Activated naive CD4-positive, alpha-beta T cell treated with anti-CD3 and anti-CD28 coated beads, Interleukin-2, amount 50 U/mL, for 16 hours (primary cell): ENCODE measurements at regions not wholly inside any gene's neighbourhood (a gene's known extent, or its start where the extent isn't known, plus 50 kb on each side); places are given as distances from the start of the nearest gene placed in this dataset.
A peak's percentile ranks its signal among the peaks of the same experiment; 100 is the strongest.

ENCODE experiments used
- DNase-seq: peaks from one replicate; pipeline ENCODE4 v3.0.0-alpha.2; 2020

DNA sequence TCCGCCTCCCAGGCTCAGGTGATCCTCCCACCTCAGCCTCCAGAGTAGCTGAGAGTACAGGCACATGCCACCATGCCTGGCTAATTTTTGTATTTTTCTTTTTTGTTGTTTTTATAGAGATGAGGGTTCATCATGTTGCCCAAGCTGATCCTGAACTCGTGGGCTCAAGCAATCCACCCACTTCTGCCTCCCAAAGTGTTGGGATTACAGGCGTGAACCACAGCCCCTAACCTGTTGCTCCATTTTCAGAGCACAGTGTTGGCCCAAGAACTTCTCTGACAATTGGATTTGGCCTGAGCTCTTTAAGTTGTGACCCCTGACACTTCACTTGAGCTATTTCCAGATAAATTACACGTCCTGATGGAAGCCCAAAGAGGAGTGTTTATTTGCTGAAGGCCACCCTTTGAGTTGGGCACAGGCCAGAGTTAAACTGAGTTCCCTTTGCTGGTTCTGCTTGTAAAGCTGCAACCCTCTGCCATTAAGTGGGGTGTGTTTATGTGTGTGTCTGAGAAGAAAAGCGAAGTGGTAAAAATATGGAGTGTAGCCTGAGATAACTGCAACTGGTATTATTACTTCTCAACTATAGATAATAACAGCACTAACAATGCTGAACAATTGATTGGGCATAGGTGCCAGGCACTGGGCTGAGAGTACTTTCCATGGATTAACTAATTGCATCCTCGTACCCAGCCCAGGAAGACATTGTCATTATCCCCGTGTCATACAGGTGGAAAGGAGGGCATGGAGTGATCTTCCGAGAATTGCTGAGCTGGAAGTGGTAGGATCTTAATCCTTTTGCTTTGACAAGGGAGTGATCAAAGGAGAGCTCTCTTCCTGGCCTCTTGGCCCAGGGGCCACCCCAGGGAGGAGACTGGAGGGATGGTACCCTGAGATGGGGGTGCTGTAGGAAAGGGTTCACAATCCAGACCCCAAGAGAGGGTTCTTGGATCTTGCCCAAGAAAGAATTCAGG is 91.5 kb upstream of the PROK2 start:
- DNase-seq, result no peak

- peak; percentile 81 for DNase-seq
Measured at GRCh38 chr3:71875461-71875947, 90.6 kb upstream of the PROK2 start.

- peak; percentile 12 for DNase-seq
Measured at GRCh38 chr3:71874618-71875017, 89.7 kb upstream of the PROK2 start.

- no peak for DNase-seq
Measured at GRCh38 chr3:71873093-71873611, 88.2 kb upstream of the PROK2 start.

DNA sequence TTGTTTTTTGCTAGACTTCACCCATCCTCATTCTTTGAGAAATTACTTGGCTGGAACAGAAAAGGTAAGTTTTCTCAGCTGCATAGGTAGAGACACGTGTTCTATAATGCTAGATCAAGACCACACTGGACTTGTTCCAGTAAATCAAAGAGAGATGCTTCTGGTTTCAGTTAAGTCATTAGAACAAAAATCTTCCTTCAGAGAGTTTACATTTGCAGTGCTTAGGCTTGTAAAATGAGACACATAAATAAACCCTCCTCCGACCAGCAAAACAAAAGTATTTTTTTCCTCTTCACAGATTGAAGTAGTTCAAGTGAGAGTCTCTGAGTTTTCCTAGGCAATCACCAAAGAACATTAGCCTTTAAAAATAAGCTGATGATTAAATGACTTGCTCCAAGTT is 87.3 kb upstream of the PROK2 start:
- DNase-seq, result no peak

GRCh38 chr3:71870966-71871512 is 86.1 kb upstream of the PROK2 start:
- no peak for DNase-seq

DNA sequence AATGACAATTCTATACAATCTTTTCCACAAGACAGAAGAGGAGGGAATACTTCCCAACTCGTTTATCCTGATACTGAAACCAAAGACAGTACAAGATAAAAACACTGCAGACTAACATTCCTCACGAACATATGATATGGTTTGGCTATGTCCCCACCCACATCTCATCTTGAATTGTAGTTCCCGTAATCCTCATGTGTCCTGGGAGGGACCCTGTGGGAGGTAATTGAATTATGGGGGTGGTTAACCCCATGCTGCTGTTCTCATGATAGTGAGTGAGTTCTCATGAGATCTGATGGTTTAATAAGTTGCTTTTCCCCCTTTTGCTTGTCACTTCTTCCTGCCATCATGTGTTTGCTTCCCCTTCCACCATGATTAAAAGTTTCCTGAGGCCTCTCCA is 83.9 kb upstream of the PROK2 start:
- DNase-seq, result no peak

DNA sequence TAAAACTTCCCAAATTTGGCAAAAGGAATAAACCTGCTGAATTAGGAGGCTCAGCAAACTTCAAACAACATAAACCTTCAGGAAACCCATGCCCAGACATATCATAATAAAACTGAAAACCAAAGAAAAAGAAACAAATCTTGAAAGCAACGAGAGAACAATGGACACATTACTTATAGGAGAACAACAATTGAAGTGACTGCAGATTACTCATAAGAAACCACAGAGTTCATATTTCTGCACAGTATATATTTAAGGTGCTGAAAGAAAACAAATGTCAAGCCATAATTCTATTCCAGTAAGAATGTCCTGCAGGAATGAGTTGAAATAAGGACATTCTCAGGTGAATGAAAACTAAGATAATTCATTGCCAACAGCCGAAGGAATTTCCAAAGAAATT is 80.8 kb upstream of the PROK2 start:
- no peak for DNase-seq

GRCh38 chr3:71863563-71864190 is 78.7 kb upstream of the PROK2 start:
- no peak for DNase-seq

GRCh38 chr3:71862371-71863140 is 77.6 kb upstream of the PROK2 start:
- DNase-seq, result no peak

DNA sequence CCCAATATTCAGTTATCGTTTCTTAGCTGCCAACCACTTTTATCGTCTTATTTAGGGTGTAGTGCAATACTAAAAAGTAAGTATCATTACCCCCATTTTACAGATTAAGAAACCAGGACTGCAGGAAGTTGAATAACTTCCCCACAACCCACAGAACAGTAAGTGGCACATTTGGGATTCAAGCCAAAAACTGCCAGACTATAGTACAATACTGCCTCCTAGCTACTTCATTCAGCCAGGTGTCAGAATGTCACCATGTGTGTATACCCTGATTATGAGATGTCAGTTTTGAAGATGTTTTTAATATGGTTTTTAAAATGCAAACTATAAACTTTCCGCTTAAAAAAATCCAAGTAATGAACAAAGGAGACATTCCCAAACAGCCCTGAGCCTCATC is 74.2 kb upstream of the PROK2 start:
- no peak for DNase-seq

DNA sequence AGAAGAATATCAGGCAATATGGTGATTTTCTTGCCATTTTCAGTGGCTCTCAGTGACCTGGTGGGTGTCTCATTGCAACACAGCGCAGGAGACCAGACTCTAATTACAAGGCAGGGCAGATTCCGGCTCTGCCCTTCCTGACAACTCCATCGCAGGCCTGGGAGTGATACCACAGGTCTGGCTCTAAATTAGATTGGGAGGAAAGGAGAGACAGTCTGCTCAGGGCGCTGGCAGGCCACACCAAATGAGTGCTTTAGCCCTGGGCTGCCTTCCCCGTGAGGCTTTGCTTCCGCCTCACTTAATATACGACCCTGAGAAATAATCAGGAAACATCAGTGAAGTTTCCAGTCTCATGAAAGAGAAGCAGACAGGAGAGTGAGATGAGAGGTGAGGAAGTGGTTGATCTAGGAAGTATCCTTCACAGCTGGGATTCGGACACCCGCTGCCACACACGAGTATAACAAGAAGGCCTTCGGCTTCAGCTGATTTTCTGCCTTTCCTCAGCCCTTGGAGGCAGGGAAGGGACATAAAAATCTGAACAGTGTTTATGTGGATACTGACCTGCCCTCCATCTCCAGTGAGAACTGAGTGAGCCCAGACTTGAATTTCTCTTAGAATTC is 73.7 kb upstream of the PROK2 start:
- DNase-seq, result no peak

- DNase-seq, result no peak
Measured at GRCh38 chr3:71857956-71858355, 73.0 kb upstream of the PROK2 start.

DNA sequence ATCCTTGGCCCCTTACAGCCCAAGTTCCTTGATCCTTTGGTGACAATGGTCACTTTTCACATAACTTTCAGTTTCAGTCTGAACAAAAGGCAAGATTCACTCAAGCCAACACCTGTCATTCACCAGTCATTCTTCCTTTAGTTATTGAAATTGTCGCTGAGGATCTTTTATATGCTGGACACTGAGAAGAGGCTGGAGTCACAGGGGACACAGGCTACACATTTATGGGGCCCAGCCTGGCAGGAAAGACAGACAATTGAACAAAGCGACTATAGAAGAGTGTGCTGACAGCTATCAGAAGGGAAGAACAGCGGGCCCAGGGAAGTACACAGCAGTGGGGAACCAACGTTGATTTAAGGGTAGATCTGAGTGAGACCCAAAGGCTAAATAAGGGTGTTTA is 69.8 kb upstream of the PROK2 start:
- no peak for DNase-seq

- DNase-seq, result no peak
Measured at GRCh38 chr3:71854096-71854495, 69.1 kb upstream of the PROK2 start.

- DNase-seq, result no peak
Measured at GRCh38 chr3:71851878-71852277, 66.9 kb upstream of the PROK2 start.

- no peak for DNase-seq
Measured at GRCh38 chr3:71850654-71851053, 65.7 kb upstream of the PROK2 start.

- DNase-seq, result no peak
Measured at GRCh38 chr3:71849681-71850080, 64.7 kb upstream of the PROK2 start.

DNA sequence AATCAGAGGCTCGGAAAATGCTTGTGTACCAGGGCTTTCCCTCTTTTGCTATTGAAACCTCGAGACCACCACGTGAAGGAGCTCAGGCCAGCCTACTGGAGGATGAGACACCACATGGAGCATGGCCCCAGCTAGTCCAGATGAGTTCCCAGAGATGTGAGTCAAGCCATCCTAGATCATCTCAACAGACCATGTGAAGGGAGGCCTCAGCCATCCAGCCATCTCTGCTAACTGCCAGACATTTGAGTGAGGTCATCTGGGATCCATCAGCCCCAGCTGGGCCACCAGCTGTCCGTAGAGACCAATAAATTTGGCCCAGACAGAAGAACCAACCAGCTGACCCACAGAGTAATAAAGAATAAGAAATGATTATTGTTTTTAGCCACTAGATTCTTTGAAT is 62.8 kb upstream of the PROK2 start:
- no peak for DNase-seq

- DNase-seq, result no peak
Measured at GRCh38 chr3:71846185-71846584, 61.2 kb upstream of the PROK2 start.

- no peak for DNase-seq
Measured at GRCh38 chr3:71843071-71843470, 58.1 kb upstream of the PROK2 start.

DNA sequence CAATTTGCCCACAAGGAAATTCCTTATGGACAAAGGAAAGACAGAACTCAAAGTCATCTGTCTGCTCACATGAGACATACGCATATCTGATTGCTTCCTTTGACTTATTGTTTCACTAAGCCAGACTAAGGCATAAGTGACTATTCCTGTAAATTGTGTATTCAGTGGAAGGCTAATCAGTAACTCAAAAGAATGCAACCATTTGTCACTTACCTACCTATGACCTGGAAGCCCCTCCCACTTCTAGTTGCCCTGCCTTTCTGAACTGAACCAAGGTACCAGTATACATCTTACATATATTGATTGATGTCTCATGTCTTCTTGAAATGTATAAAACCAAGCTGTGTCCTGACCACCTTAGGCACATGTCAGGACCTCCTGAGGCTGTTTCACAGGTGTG is 53.5 kb upstream of the PROK2 start:
- DNase-seq, result no peak
